Upper lobe of left lung (tissue), 6 donors: ENCODE measurements at regions not wholly inside any gene's neighbourhood (a gene's known extent, or its start where the extent isn't known, plus 50 kb on each side); places are given as distances from the start of the nearest gene placed in this dataset.

Experiments
- ATAC-seq, 2 donors: fragments of 200-7000 bp; cut with Tn5 transposase; one replicate each; pipeline ENCODE4 v1.9.1; 2022; ENCODE audit warnings: mild to moderate bottlenecking in 2 of 2, moderate library complexity in 2 of 2; ENCODE audit not compliant: low FRiP score in 2 of 2
- DNase-seq, 2 donors: peaks; one replicate each; pipeline ENCODE4 v3.0.0-alpha.2; 2019 to 2020
- H3K27ac ChIP-seq, 4 donors: fragments of 200-600 bp; sonication (generic); one replicate each; pipeline ENCODE4 v1.5.1; 2016 to 2019
- H3K27me3 ChIP-seq, 4 donors: fragments of 200-600 bp; sonication (generic); one replicate each; pipeline ENCODE4 v1.5.1; 2017 to 2019
- H3K36me3 ChIP-seq, 4 donors: fragments of 200-600 bp; sonication (generic); one replicate each; pipeline ENCODE4 v1.5.1; 2016 to 2019
- H3K4me1 ChIP-seq, 4 donors: fragments of 200-600 bp; sonication (generic); one replicate each; pipeline ENCODE4 v1.5.1; 2018 to 2019
- H3K4me3 ChIP-seq, 4 donors: fragments of 200-600 bp; sonication (generic); one replicate each; pipeline ENCODE4 v1.5.1; 2017 to 2019; ENCODE audit warnings: mild to moderate bottlenecking in 2 of 4, moderate library complexity in 1 of 4
- H3K9me3 ChIP-seq, 4 donors: fragments of 200-600 bp; sonication (generic); one replicate each; pipeline ENCODE4 v1.5.1; 2018 to 2019
- CTCF ChIP-seq, 6 experiments: fragments of 450-650 bp in 4 of 6; fragments of 200-600 bp in 2 of 6; sonication (generic) in 2 of 6; IDR thresholded peaks; one replicate each; pipeline ENCODE4 v1.5.1; 2016 to 2019; ENCODE audit warnings: antibody characterized with exemption in 6 of 6
- EP300 ChIP-seq, 4 donors: sonication (generic); formaldehyde crosslinking; IDR thresholded peaks; one replicate each; pipeline ENCODE4 v1.5.1; 2017; ENCODE audit warnings: antibody characterized with exemption in 4 of 4, control low read depth in 2 of 4
- POLR2A ChIP-seq, 4 donors: fragments of 450-650 bp; IDR thresholded peaks; one replicate each; pipeline ENCODE4 v1.5.1; 2016 to 2017; ENCODE audit warnings: antibody characterized with exemption in 4 of 4, mild to moderate bottlenecking in 2 of 4
- POLR2AphosphoS5 ChIP-seq, 2 donors: sonication (generic); formaldehyde crosslinking; IDR thresholded peaks; one replicate each; pipeline ENCODE4 v1.5.1; 2017; ENCODE audit warnings: antibody characterized with exemption in 2 of 2
- WGBS, 2 donors: methylation state at CpG; one replicate each; pipeline ENCODE4 v1.1.5; 2017 to 2018; 5-methylcytosine and 5-hydroxymethylcytosine counted together
- donor health status: DM: no; HTN: no; CAD: no; lungs with moderate emphysema.
- donor health status: DM: no; HTN: yes; CAD: no; lungs with severe emphysema.

GRCh38 chr3:67278015-67278618 is 280.0 kb downstream of the KBTBD8 start:
- H3K4me1 ChIP-seq = no peaks in the 10 kb centered on the region
- no peak overlapping the region for H3K27ac ChIP-seq
- WGBS, 2 donors = 53 to 61% methylated on average over 3 of the region's 3 CpGs
- H3K27me3 ChIP-seq = no peaks in the 10 kb centered on the region
- H3K9me3 ChIP-seq = no peaks in the 10 kb centered on the region
- TF ChIP-seq CTCF (IDR thresholded peaks at IDR 0.05) = no peak
- no peak for TF ChIP-seq POLR2AphosphoS5 (IDR thresholded peaks at IDR 0.05)
- TF ChIP-seq EP300 (IDR thresholded peaks at IDR 0.05) = no peak
- no peak for TF ChIP-seq POLR2A (IDR thresholded peaks at IDR 0.05)
- peak; percentile 10 to 49 for ATAC-seq
- H3K4me3 ChIP-seq = no peak overlapping the region
- no peak for DNase-seq
- H3K36me3 ChIP-seq = no peaks in the 10 kb centered on the region

- no peak for ATAC-seq
These were observed 288.5 kb downstream of the KBTBD8 start for GRCh38 chr3:67286586-67286985.

GRCh38 chr3:67288466-67289106 is 290.5 kb downstream of the KBTBD8 start:
- no peaks in the 10 kb centered on the region for H3K27me3 ChIP-seq
- no peaks in the 10 kb centered on the region for H3K36me3 ChIP-seq
- H3K4me1 ChIP-seq = peaks cover 0 to 8% (median 2%) of the 10 kb centered on the region in 4 donors
- 32 to 46% methylated on average over 1 of the region's 1 CpG for WGBS, 2 donors
- no peak overlapping the region for H3K27ac ChIP-seq
- ATAC-seq (no peak), DNase-seq (no peak)
- H3K9me3 ChIP-seq = no peaks in the 10 kb centered on the region
- TF ChIP-seq POLR2A (IDR thresholded peaks at IDR 0.05) = no peak
- TF ChIP-seq EP300 (IDR thresholded peaks at IDR 0.05) = no peak
- no peak for TF ChIP-seq CTCF (IDR thresholded peaks at IDR 0.05)
- TF ChIP-seq POLR2AphosphoS5 (IDR thresholded peaks at IDR 0.05) = no peak
- no peak overlapping the region for H3K4me3 ChIP-seq

More at GRCh38 chr3:67286586-67286985, 288.5 kb downstream of the KBTBD8 start:
- Histone ChIP-seq H3K27ac (no peak overlapping the region), H3K4me1 (no peaks in the 10 kb centered on the region), H3K4me3 (no peak overlapping the region), H3K36me3 (no peaks in the 10 kb centered on the region), H3K9me3 (no peaks in the 10 kb centered on the region), H3K27me3 (no peaks in the 10 kb centered on the region)
- no peak for TF ChIP-seq POLR2A (IDR thresholded peaks at IDR 0.05)
- no peak for TF ChIP-seq POLR2AphosphoS5 (IDR thresholded peaks at IDR 0.05)
- no peak for TF ChIP-seq EP300 (IDR thresholded peaks at IDR 0.05)
- no peak for TF ChIP-seq CTCF (IDR thresholded peaks at IDR 0.05)
- WGBS, 2 donors = 74 to 87% methylated on average over 2 of the region's 2 CpGs
- no peak for DNase-seq

- Histone ChIP-seq H3K9me3 (no peaks in the 10 kb centered on the region), H3K27me3 (no peaks in the 10 kb centered on the region), H3K27ac (no peak overlapping the region), H3K36me3 (no peaks in the 10 kb centered on the region), H3K4me1 (peaks cover 0 to 8% (median 2%) of the 10 kb centered on the region in 4 donors), H3K4me3 (no peak overlapping the region)
- no peak for DNase-seq
- no peak for TF ChIP-seq CTCF (IDR thresholded peaks at IDR 0.05)
- TF ChIP-seq EP300 (IDR thresholded peaks at IDR 0.05) = no peak
- no peak for TF ChIP-seq POLR2A (IDR thresholded peaks at IDR 0.05)
- no peak for TF ChIP-seq POLR2AphosphoS5 (IDR thresholded peaks at IDR 0.05)
- ATAC-seq = no peak
- WGBS, 2 donors = 71 to 94% methylated on average over 1 of the region's 1 CpG
These were observed 291.5 kb downstream of the KBTBD8 start for GRCh38 chr3:67289626-67290025.

GRCh38 chr3:67290438-67290837 is 292.3 kb downstream of the KBTBD8 start:
- TF ChIP-seq POLR2AphosphoS5 (IDR thresholded peaks at IDR 0.05) (no peak), CTCF (IDR thresholded peaks at IDR 0.05) (no peak), POLR2A (IDR thresholded peaks at IDR 0.05) (no peak), EP300 (IDR thresholded peaks at IDR 0.05) (no peak)
- peak in 1 of 2 donors; percentile 78 for ATAC-seq

More at GRCh38 chr3:67290438-67290837, 292.3 kb downstream of the KBTBD8 start:
- peaks cover 0 to 8% (median 2%) of the 10 kb centered on the region in 4 donors for H3K4me1 ChIP-seq
- WGBS, 2 donors = 62 to 74% methylated on average over 4 of the region's 4 CpGs
- no peak overlapping the region for H3K27ac ChIP-seq
- H3K4me3 ChIP-seq = no peak overlapping the region
- H3K36me3 ChIP-seq = no peaks in the 10 kb centered on the region
- no peaks in the 10 kb centered on the region for H3K27me3 ChIP-seq
- no peak for DNase-seq
- H3K9me3 ChIP-seq = no peaks in the 10 kb centered on the region
